SK-N-SH treated with all-trans-retinoic acid at 6 μM for 48 hours (cell line): ENCODE measurements at regions not wholly inside any gene's neighbourhood (a gene's known extent, or its start where the extent isn't known, plus 50 kb on each side); places are given as distances from the start of the nearest gene placed in this dataset.
A peak's percentile ranks its signal among the peaks of the same experiment; 100 is the strongest.

Experiments
- ATAC-seq: fragments of 200-7000 bp; cut with Tn5 transposase; 3 replicates; pipeline ENCODE4 v1.9.1; 2020; ENCODE audit warnings: mild to moderate bottlenecking, moderate library complexity
- ARNTL ChIP-seq: fragments of 450-650 bp; formaldehyde crosslinking; IDR thresholded peaks from 2 replicates; pipeline ENCODE4 v1.5.0; 2020; ENCODE audit warnings: low read depth, mild to moderate bottlenecking, moderate library complexity, borderline replicate concordance
- BACH2 ChIP-seq: fragments of 250-450 bp; sonication (Bioruptor Pico); IDR thresholded peaks from 2 replicates; pipeline ENCODE4 v1.9.0; 2021; ENCODE audit warnings: mild to moderate bottlenecking, borderline replicate concordance
- CREB5 ChIP-seq: fragments of 250-450 bp; sonication (Bioruptor Pico); IDR thresholded peaks from 2 replicates; pipeline ENCODE4 v1.5.1; 2020; ENCODE audit warnings: low read depth, mild to moderate bottlenecking, moderate library complexity
- CSRNP3 ChIP-seq: fragments of 250-450 bp; sonication (Bioruptor Pico); IDR thresholded peaks from 2 replicates; pipeline ENCODE4 v1.5.1; 2021; ENCODE audit warnings: mild to moderate bottlenecking, moderate library complexity
- ESRRG ChIP-seq: fragments of 250-450 bp; sonication (Bioruptor Pico); IDR thresholded peaks from 2 replicates; pipeline ENCODE4 v1.6.1; 2021; ENCODE audit warnings: mild to moderate bottlenecking
- GLIS3 ChIP-seq: fragments of 250-450 bp; sonication (Bioruptor Pico); IDR thresholded peaks from 2 replicates; pipeline ENCODE4 v1.5.0; 2020; ENCODE audit warnings: mild to moderate bottlenecking, moderate library complexity
- ISL1 ChIP-seq: fragments of 250-450 bp; sonication (Bioruptor Pico); IDR thresholded peaks from 2 replicates; pipeline ENCODE4 v2.1.2; 2022; ENCODE audit warnings: mild to moderate bottlenecking, moderate library complexity
- OSR1 ChIP-seq: fragments of 250-450 bp; sonication (Bioruptor Pico); IDR thresholded peaks from 2 replicates; pipeline ENCODE4 v1.8.0; 2022; ENCODE audit warnings: moderate library complexity, mild to moderate bottlenecking, inconsistent platforms
- PATZ1 ChIP-seq: fragments of 250-450 bp; sonication (Bioruptor Pico); IDR thresholded peaks from 2 replicates; pipeline ENCODE4 v1.8.0; 2020; ENCODE audit warnings: mild to moderate bottlenecking, moderate library complexity, borderline replicate concordance
- POU6F1 ChIP-seq: fragments of 250-450 bp; sonication (Bioruptor Pico); IDR thresholded peaks from 2 replicates; pipeline ENCODE4 v1.8.0; 2021; ENCODE audit warnings: low read depth, mild to moderate bottlenecking, moderate library complexity, borderline replicate concordance
- PPARA ChIP-seq: fragments of 250-450 bp; sonication (Bioruptor Pico); IDR thresholded peaks from 2 replicates; pipeline ENCODE4 v1.5.0; 2020; ENCODE audit warnings: mild to moderate bottlenecking, borderline replicate concordance
- RARB ChIP-seq: fragments of 250-450 bp; sonication (Bioruptor Pico); IDR thresholded peaks from 2 replicates; pipeline ENCODE4 v1.8.0; 2021; ENCODE audit warnings: mild to moderate bottlenecking, moderate library complexity
- SNAI2 ChIP-seq: fragments of 250-450 bp; sonication (Bioruptor Pico); IDR thresholded peaks from 2 replicates; pipeline ENCODE4 v1.5.0; 2020; ENCODE audit warnings: mild to moderate bottlenecking, moderate library complexity
- TCF4 ChIP-seq: fragments of 250-450 bp; sonication (Bioruptor Pico); IDR thresholded peaks from 2 replicates; pipeline ENCODE4 v1.8.0; 2021; ENCODE audit warnings: mild to moderate bottlenecking, moderate library complexity, borderline replicate concordance
- TOX ChIP-seq: fragments of 250-450 bp; sonication (Bioruptor Pico); IDR thresholded peaks from 2 replicates; pipeline ENCODE4 v1.8.0; 2021; ENCODE audit warnings: mild to moderate bottlenecking, moderate library complexity, borderline replicate concordance
- ZFP3 ChIP-seq: fragments of 250-450 bp; sonication (Bioruptor Pico); IDR thresholded peaks from 2 replicates; pipeline ENCODE4 v1.5.0; 2020; ENCODE audit warnings: mild to moderate bottlenecking, moderate library complexity
- ZFP30 ChIP-seq: fragments of 450-650 bp; formaldehyde crosslinking; IDR thresholded peaks from 2 replicates; pipeline ENCODE4 v1.5.0; 2022; ENCODE audit warnings: mild to moderate bottlenecking, moderate library complexity
- ZNF70 ChIP-seq: fragments of 450-650 bp; formaldehyde crosslinking; IDR thresholded peaks from 2 replicates; pipeline ENCODE4 v1.5.0; 2020; ENCODE audit warnings: mild to moderate bottlenecking, moderate library complexity
- ZNF8 ChIP-seq: fragments of 450-650 bp; formaldehyde crosslinking; IDR thresholded peaks from 2 replicates; pipeline ENCODE4 v1.5.0; 2020; ENCODE audit warnings: mild to moderate bottlenecking, moderate library complexity

- peak; percentile 81 for ATAC-seq
- TF ChIP-seq GLIS3: no peak
- TF ChIP-seq ESRRG (CRISPR knock-in tag): no peak
- TF ChIP-seq ISL1 (CRISPR knock-in tag): peak; percentile 87
- no peak for TF ChIP-seq OSR1 (CRISPR knock-in tag)
- no peak for TF ChIP-seq CSRNP3 (CRISPR knock-in tag)
- no peak for TF ChIP-seq SNAI2 (CRISPR knock-in tag)
These were observed 56.8 kb upstream of the ARL4D start for GRCh38 chr17:43341715-43342588.

GRCh38 chr17:43338886-43339516 lies 59.8 kb upstream of the ARL4D start:
- ATAC-seq: no peak
- no peak for TF ChIP-seq CREB5
- no peak for TF ChIP-seq TCF4 (CRISPR knock-in tag)

- no peak for ATAC-seq
- no peak for TF ChIP-seq TCF4 (CRISPR knock-in tag)
- no peak for TF ChIP-seq SNAI2 (CRISPR knock-in tag)
- no peak for TF ChIP-seq OSR1 (CRISPR knock-in tag)
- TF ChIP-seq GLIS3: no peak
- no peak for TF ChIP-seq TOX (CRISPR knock-in tag)
- no peak for TF ChIP-seq CSRNP3 (CRISPR knock-in tag)
- no peak for TF ChIP-seq ZFP3
- TF ChIP-seq PATZ1 (CRISPR knock-in tag): no peak
- no peak for TF ChIP-seq BACH2 (CRISPR knock-in tag)
- TF ChIP-seq ZNF70 (CRISPR knock-in tag): no peak
- no peak for TF ChIP-seq POU6F1 (CRISPR knock-in tag)
- no peak for TF ChIP-seq ESRRG (CRISPR knock-in tag)
- TF ChIP-seq PPARA (CRISPR knock-in tag): no peak
- TF ChIP-seq ZFP30: no peak
- no peak for TF ChIP-seq ARNTL (CRISPR knock-in tag)
- TF ChIP-seq RARB (CRISPR knock-in tag): no peak
- TF ChIP-seq ZNF8 (CRISPR knock-in tag): no peak
These were observed 60.9 kb upstream of the ARL4D start for GRCh38 chr17:43337684-43338428.
